Forelimb muscle (tissue), 1 donor: ENCODE measurements at regions not wholly inside any gene's neighbourhood (a gene's known extent, or its start where the extent isn't known, plus 50 kb on each side); places are given as distances from the start of the nearest gene placed in this dataset.
A peak's percentile ranks its signal among the peaks of the same experiment; 100 is the strongest.

Source experiments
- DNase-seq: peaks from one replicate; pipeline ENCODE4 v3.0.0-alpha.2; 2013; ENCODE audit warnings: low read depth

DNA sequence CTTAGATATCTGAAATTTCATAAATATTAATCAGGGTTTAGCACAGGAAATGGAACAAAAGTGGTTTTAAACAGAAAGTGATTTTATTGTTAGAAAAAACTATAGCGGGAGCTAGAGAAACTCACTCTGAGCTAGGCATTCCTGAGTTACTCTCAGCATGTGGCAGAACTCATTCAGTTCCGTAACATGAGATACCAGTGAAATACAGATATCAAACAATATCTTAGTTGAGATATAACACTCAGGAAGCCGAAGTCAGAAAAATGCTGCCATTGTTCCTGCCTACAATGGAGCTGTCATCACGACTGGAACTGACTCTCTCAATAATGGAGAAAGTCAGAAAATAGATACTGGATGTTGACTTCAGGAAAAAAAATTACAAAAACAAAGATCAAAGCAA, 1428.7 kb downstream of the PCDH18 start:
- DNase-seq, result no peak

GRCh38 chr4:136097676-136098075, 1434.6 kb downstream of the PCDH18 start:
- DNase-seq, result no peak

GRCh38 chr4:136088211-136088867, 1444.0 kb downstream of the PCDH18 start:
- DNase-seq, result no peak

GRCh38 chr4:136078976-136079375, 1453.3 kb downstream of the PCDH18 start:
- DNase-seq, result no peak

DNA sequence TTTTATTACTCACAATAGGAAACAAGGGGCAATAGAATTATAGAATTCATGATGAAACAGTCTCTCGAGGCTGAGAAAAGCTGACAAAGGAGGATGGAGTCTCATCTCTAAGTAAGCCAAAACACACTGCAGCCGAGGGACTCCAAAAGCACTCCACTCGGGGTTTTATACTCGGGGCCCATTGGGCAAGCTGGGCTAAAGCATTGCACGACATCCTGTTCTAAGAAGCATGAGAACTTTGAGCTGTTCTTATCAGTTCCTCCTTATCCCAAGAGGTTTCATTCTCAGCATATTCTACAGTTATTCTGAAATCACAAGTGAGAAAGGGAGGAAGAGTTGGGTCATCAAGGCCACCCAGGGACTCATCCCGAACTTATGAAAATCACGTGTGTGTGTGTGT, 1475.5 kb downstream of the PCDH18 start:
- DNase-seq, result no peak

DNA sequence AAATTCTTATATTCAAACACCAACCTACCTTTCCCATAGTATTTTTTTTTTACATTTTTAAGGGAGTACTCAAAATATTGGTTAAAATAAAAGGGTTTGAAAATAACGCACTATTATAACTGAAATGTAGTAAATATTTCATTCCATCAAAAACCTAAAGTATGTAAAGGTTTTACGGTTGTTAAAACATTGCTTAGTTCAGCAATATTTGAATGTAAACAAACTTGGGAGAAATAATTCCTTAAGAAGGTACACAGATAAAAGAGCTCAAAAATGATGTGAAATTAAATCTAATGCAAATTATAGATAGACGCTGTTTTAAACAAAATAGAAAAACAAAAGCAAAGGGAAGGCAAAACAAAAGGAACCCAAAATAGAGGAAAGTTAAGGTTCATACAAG, 1476.9 kb downstream of the PCDH18 start:
- no peak for DNase-seq

- DNase-seq, result no peak
Observed at GRCh38 chr4:136036744-136037143, 1495.5 kb downstream of the PCDH18 start.

DNA sequence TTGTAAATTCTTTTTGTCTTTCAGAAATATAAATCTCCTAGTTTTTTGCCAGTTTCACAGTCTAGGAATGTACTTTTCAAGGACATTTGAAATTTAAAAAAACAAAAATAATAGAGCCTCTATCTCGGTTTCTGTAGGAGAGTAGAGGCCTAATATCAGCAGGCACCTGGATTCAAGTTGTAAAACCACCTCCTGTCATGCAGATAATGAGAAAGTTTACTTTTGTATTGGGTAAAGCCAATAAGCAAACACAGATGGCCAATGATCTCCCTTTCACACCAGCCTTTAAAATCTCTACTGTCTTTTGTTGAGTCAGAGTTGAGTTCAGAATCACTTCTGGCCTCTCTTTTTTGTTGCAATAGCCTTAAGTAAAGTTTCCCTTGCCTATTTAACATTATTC, 1499.9 kb downstream of the PCDH18 start:
- no peak for DNase-seq

DNA sequence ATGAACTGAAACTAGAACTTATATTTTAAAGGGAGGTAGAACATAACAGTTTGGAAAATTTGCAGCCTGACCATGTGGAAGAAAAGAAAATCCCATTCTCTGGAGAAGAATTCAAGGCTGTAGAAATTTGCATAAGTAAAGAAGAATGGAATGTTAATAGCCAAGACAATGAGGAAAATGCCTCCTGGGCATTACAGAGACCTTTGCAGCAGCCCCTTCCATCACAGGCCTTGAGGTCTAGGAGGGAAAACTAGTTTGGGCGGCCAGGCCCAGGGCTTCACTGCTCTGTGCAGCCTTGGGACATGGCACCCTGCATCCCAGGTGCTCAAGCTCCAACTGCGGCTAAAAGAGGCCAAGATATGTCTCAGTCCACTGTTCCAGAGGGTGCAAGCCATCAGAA, 1506.8 kb downstream of the PCDH18 start:
- DNase-seq, result no peak

- no peak for DNase-seq
Observed at GRCh38 chr4:136017556-136017955, 1514.7 kb downstream of the PCDH18 start.

- DNase-seq, result no peak
Observed at GRCh38 chr4:136012220-136012619, 1520.1 kb downstream of the PCDH18 start.

DNA sequence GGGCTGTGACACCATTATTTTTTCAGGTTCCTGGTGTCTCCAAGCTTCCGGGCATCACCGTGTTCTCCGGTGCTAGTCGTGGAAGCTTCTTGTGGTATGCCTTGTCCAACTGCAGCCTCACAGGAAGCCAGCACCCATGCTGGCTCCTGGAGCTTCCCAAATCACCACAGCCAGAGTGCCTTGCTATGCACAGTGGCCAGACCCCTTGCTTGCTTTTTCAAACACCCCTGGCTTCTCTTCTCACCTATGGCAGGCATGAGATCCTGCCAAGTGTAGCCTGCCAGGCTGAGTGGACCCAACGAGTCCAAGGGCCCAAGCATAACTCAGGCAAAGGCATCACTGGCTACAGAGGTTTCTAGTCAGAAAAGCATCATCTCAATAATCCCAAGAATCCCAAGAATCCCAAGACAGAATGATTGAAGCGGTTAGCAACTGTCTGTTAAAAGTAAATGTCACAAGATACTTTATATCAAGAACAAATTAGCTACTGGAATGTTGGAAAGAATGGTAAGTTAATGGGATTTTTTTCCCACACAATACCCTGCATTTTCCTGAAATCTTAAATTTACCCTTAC, 1522.9 kb downstream of the PCDH18 start:
- no peak for DNase-seq

GRCh38 chr4:136007991-136008390, 1524.3 kb downstream of the PCDH18 start:
- no peak for DNase-seq

- DNase-seq, result no peak
Observed at GRCh38 chr4:136002316-136002715, 1530.0 kb downstream of the PCDH18 start.

- DNase-seq, result no peak
Observed at GRCh38 chr4:136001791-136002190, 1530.5 kb downstream of the PCDH18 start.

DNA sequence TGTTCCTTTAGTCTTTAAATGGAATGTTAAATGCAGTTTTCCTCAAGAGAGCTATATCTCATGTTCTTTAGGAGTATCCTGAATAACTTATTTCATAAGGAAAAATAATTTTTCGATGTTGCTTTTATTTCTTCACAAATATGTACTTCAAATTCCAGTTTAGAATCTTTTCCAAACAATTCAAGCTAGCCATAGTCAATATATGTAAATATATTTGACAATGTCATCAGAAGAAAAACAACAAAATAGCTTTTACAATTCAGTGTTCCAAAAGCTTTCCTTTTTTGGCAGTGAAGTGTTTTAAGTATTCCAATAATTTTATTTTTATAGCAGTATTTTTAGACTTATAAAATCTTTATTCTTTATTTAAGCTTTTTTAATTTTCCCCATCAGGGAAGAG, 1532.0 kb downstream of the PCDH18 start:
- DNase-seq, result peak; percentile 19

DNA sequence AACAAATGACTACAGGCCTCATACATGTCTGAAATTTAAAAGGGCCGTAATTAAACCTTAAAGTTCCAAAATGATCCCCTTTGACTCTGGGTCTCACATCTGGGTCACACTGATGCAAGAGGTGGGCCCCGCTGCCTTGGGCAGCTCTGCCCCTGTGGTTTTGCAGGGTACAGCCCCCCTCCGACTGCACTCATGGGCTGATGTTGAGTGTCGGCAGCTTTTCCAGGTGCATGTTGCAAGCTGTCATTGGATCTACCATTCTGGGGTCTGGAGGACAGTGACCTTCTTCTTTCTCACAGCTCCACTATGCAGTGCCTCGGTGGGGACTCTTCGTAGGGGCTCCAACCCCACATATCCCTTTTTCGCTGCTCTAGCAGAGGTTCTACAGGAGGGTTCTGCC, 1537.9 kb downstream of the PCDH18 start:
- DNase-seq, result no peak

GRCh38 chr4:135976860-135977259, 1555.4 kb downstream of the PCDH18 start:
- DNase-seq, result no peak

DNA sequence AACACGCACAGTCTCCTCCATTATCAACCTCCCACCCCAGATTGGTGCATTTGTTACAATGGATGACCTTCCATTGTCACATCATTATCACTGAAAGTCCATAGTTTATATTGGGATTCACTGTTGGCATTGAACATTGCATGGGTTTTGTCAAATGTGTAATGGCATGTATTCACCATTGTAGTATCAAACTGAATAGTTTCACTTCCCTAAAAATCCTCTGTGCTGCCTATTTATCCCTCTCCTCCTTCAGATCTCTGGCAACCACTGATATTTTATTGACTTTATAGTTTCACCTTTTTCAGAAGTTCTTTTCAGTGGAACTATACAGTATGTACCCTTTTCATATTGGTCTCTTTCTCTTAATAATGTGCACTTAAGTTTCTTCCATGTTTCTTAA, 1565.4 kb downstream of the PCDH18 start:
- no peak for DNase-seq

GRCh38 chr4:135963009-135963408, 1569.3 kb downstream of the PCDH18 start:
- DNase-seq, result no peak

- DNase-seq, result no peak
Observed at GRCh38 chr4:135949931-135950330, 1582.4 kb downstream of the PCDH18 start.

GRCh38 chr4:135948797-135949196, 1583.5 kb downstream of the PCDH18 start:
- no peak for DNase-seq

DNA sequence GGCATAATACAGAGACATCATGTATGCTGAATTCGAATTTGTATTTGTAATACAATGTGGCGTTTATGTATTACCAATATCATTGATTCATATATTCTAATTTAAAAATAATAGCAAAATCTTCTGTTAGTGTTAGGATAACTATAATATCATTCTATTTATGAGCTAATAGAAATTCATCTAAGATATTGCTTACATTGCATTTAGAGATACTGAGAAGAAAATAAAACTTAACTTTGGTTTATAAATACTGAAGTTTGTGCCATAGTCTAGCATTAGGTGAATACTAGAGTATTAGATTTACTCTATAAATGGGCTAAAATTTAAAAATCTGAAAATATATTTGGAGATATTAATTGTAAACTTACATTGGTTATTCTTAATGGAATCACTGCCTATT, 1590.6 kb downstream of the PCDH18 start:
- DNase-seq, result no peak

- peak; percentile 32 for DNase-seq
Observed at GRCh38 chr4:135934026-135934425, 1598.3 kb downstream of the PCDH18 start.
